Nephron progenitor cell (in vitro differentiated cells): ENCODE measurements at regions not wholly inside any gene's neighbourhood (a gene's known extent, or its start where the extent isn't known, plus 50 kb on each side); places are given as distances from the start of the nearest gene placed in this dataset.
"Not testable (repeated sequence)": the region's sequence is repeated elsewhere in the genome, so short reads cannot be mapped to it uniquely, and the experiment has no call there.

Experiments
- DNase-seq: peaks from one replicate; pipeline ENCODE4 v3.0.0; 2021
- H3K27ac Mint-ChIP-seq: 2 replicates; pipeline ENCODE4 v1.8.0; 2021; ENCODE audit warnings: mild to moderate bottlenecking, moderate library complexity, mixed read lengths
- H3K27me3 Mint-ChIP-seq: 2 replicates; pipeline ENCODE4 v1.8.0; 2021; ENCODE audit warnings: mild to moderate bottlenecking, low read depth, mixed read lengths; ENCODE audit not compliant: poor library complexity
- H3K36me3 Mint-ChIP-seq: 2 replicates; pipeline ENCODE4 v1.8.0; 2021; ENCODE audit warnings: low read depth, mixed read lengths
- H3K4me1 Mint-ChIP-seq: 2 replicates; pipeline ENCODE4 v1.8.0; 2021; ENCODE audit warnings: mixed read lengths
- H3K4me3 Mint-ChIP-seq: 2 replicates; pipeline ENCODE4 v1.8.0; 2021; ENCODE audit warnings: mild to moderate bottlenecking, moderate library complexity, mixed read lengths
- H3K9me3 Mint-ChIP-seq: 2 replicates; pipeline ENCODE4 v1.8.0; 2021; ENCODE audit warnings: mild to moderate bottlenecking, moderate library complexity, mixed read lengths
- CTCF ChIP-seq: fragments of 200-600 bp; sonication (generic); IDR thresholded peaks from 2 replicates; pipeline ENCODE4 v1.5.0; 2021; ENCODE audit warnings: antibody characterized with exemption

- H3K9me3 Mint-ChIP-seq = no peaks in the 10 kb centered on the region
- H3K4me3 Mint-ChIP-seq = no peak overlapping the region
- no peaks in the 10 kb centered on the region for H3K36me3 Mint-ChIP-seq
- no peak for TF ChIP-seq CTCF
- no peak for DNase-seq
- H3K4me1 Mint-ChIP-seq = peaks cover 42% of the 10 kb centered on the region
- H3K27me3 Mint-ChIP-seq = no peaks in the 10 kb centered on the region
- no peak overlapping the region for H3K27ac Mint-ChIP-seq
Measured at GRCh38 chr15:95763426-95763825, 567.1 kb upstream of the NR2F2 start.

- Mint-ChIP-seq H3K27me3 (no peaks in the 10 kb centered on the region), H3K27ac (no peak overlapping the region), H3K4me3 (no peak overlapping the region), H3K4me1 (peaks cover 36% of the 10 kb centered on the region), H3K36me3 (no peaks in the 10 kb centered on the region), H3K9me3 (no peaks in the 10 kb centered on the region)
- TF ChIP-seq CTCF = no peak
- no peak for DNase-seq
Measured at GRCh38 chr15:95765161-95765560, 565.3 kb upstream of the NR2F2 start.

GRCh38 chr15:95770196-95770595 is 560.3 kb upstream of the NR2F2 start:
- H3K36me3 Mint-ChIP-seq = peaks cover 6% of the 10 kb centered on the region
- DNase-seq = no peak
- peaks cover 4% of the 10 kb centered on the region for H3K4me1 Mint-ChIP-seq
- peaks cover 4% of the 10 kb centered on the region for H3K9me3 Mint-ChIP-seq
- no peak overlapping the region for H3K27ac Mint-ChIP-seq
- H3K27me3 Mint-ChIP-seq = no peaks in the 10 kb centered on the region
- no peak overlapping the region for H3K4me3 Mint-ChIP-seq
- no peak for TF ChIP-seq CTCF

- Mint-ChIP-seq H3K4me1 (peaks cover 4% of the 10 kb centered on the region), H3K36me3 (peaks cover 6% of the 10 kb centered on the region), H3K27ac (no peak overlapping the region), H3K4me3 (no peak overlapping the region), H3K9me3 (peaks cover 4% of the 10 kb centered on the region), H3K27me3 (no peaks in the 10 kb centered on the region)
- TF ChIP-seq CTCF = no peak
- DNase-seq = no peak
Measured at GRCh38 chr15:95772982-95773381, 557.5 kb upstream of the NR2F2 start.

- Mint-ChIP-seq H3K9me3 (peaks cover 72% of the 10 kb centered on the region), H3K36me3 (peaks cover 55% of the 10 kb centered on the region), H3K27ac (no peak overlapping the region), H3K4me1 (no peaks in the 10 kb centered on the region), H3K27me3 (peaks cover 2% of the 10 kb centered on the region), H3K4me3 (no peak overlapping the region)
- TF ChIP-seq CTCF = no peak
- peak; percentile 3 for DNase-seq
Measured at GRCh38 chr15:95784508-95784907, 546.0 kb upstream of the NR2F2 start.

GRCh38 chr15:95785276-95785675 is 545.2 kb upstream of the NR2F2 start:
- Mint-ChIP-seq H3K36me3 (peaks cover 55% of the 10 kb centered on the region), H3K9me3 (peaks cover 71% of the 10 kb centered on the region)
- H3K4me3 Mint-ChIP-seq, H3K27me3 Mint-ChIP-seq, H3K4me1 Mint-ChIP-seq, H3K27ac Mint-ChIP-seq, DNase-seq: not testable (repeated sequence)

GRCh38 chr15:95793231-95793630 is 537.3 kb upstream of the NR2F2 start:
- no peaks in the 10 kb centered on the region for H3K27me3 Mint-ChIP-seq
- no peak for TF ChIP-seq CTCF
- H3K36me3 Mint-ChIP-seq = no peaks in the 10 kb centered on the region
- peaks cover 32% of the 10 kb centered on the region for H3K4me1 Mint-ChIP-seq
- H3K4me3 Mint-ChIP-seq = no peak overlapping the region
- peaks cover 4% of the 10 kb centered on the region for H3K9me3 Mint-ChIP-seq
- no peak for DNase-seq
- H3K27ac Mint-ChIP-seq = no peak overlapping the region
